Vagina (tissue), 2 donors: ENCODE measurements at regions not wholly inside any gene's neighbourhood (a gene's known extent, or its start where the extent isn't known, plus 50 kb on each side); places are given as distances from the start of the nearest gene placed in this dataset.

Source experiments
- DNase-seq, 2 donors: peaks; one replicate each; pipeline ENCODE4 v3.0.0-alpha.2; 2017; ENCODE audit errors: extremely low spot score in 2 of 2
- H3K27ac ChIP-seq: fragments of 200-600 bp; sonication (generic); one replicate; pipeline ENCODE4 v1.5.1; 2019
- H3K27me3 ChIP-seq: fragments of 200-600 bp; sonication (generic); one replicate; pipeline ENCODE4 v1.5.1; 2019
- H3K36me3 ChIP-seq, 2 donors: fragments of 200-600 bp; sonication (generic); one replicate each; pipeline ENCODE4 v1.5.1; 2017 to 2019
- H3K4me1 ChIP-seq: fragments of 200-600 bp; sonication (generic); one replicate; pipeline ENCODE4 v1.5.1; 2019
- H3K4me3 ChIP-seq, 2 donors: fragments of 200-600 bp; sonication (generic); 1 replicate in 1 of 2; 2 replicates in 1 of 2; pipeline ENCODE4 v1.5.1; 2016 to 2019
- H3K9me3 ChIP-seq: fragments of 200-600 bp; sonication (generic); one replicate; pipeline ENCODE4 v1.5.1; 2019
- POLR2A ChIP-seq, 2 donors: fragments of 450-650 bp; IDR thresholded peaks; one replicate each; pipeline ENCODE4 v1.6.1; 2017; ENCODE audit warnings: antibody characterized with exemption in 2 of 2, mild to moderate bottlenecking in 2 of 2, moderate library complexity in 2 of 2
- POLR2AphosphoS5 ChIP-seq, 2 donors: sonication (generic); formaldehyde crosslinking; IDR thresholded peaks; one replicate each; pipeline ENCODE4 v1.9.0; 2017; ENCODE audit warnings: antibody characterized with exemption in 2 of 2, mild to moderate bottlenecking in 2 of 2, low read depth in 1 of 2; ENCODE audit not compliant: insufficient read depth in 1 of 2
- intact Hi-C: fragments of 100-400 bp; cut with DNase I; formaldehyde crosslinking; loops from one replicate; pipeline ENCODE4 v1.15.1; 2023
- TF ChIP-seq, protein P1 (sequence below), 3 experiments: fragments of 450-650 bp in 2 of 3; fragments of 200-600 bp in 1 of 3; sonication (generic) in 1 of 3; IDR thresholded peaks; one replicate each; pipeline ENCODE4 v1.5.1; 2017 to 2019; ENCODE audit warnings: antibody characterized with exemption in 3 of 3, mild to moderate bottlenecking in 2 of 3, moderate library complexity in 2 of 3

DNA sequence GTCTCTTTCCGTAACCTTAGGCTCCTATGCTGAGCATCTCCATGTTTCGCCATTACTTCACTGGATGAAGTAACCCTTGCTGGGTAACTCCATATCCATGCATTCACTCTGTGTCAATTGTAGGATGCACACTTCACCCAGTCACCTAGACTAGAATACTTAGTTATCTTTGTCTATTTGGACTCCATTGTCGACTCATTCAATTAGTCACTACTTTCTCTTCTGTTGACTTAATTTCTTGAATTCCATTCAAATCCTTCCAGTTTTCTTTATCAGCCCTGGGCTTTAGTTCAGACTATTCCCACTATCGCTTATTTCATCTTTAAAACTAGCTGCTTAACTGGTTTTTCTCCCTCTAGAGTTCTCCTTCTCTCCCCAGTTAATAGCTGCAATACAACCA lies 111.3 kb upstream of the TNS3 start:
- no peak for DNase-seq
- Histone ChIP-seq H3K4me3 (no peak overlapping the region), H3K36me3 (no peaks in the 10 kb centered on the region), H3K27me3 (no peaks in the 10 kb centered on the region), H3K27ac (no peak overlapping the region), H3K9me3 (no peaks in the 10 kb centered on the region), H3K4me1 (no peaks in the 10 kb centered on the region)
- TF ChIP-seq, protein P1, sequence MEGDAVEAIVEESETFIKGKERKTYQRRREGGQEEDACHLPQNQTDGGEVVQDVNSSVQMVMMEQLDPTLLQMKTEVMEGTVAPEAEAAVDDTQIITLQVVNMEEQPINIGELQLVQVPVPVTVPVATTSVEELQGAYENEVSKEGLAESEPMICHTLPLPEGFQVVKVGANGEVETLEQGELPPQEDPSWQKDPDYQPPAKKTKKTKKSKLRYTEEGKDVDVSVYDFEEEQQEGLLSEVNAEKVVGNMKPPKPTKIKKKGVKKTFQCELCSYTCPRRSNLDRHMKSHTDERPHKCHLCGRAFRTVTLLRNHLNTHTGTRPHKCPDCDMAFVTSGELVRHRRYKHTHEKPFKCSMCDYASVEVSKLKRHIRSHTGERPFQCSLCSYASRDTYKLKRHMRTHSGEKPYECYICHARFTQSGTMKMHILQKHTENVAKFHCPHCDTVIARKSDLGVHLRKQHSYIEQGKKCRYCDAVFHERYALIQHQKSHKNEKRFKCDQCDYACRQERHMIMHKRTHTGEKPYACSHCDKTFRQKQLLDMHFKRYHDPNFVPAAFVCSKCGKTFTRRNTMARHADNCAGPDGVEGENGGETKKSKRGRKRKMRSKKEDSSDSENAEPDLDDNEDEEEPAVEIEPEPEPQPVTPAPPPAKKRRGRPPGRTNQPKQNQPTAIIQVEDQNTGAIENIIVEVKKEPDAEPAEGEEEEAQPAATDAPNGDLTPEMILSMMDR (IDR thresholded peaks at IDR 0.05) = no peak
- TF ChIP-seq POLR2AphosphoS5 (IDR thresholded peaks at IDR 0.05; ENCODE audit: insufficient read depth in 1 of 2, low read depth in 1 of 2) = no peak
- no peak for TF ChIP-seq POLR2A (IDR thresholded peaks at IDR 0.05)
- intact Hi-C loops = no loop called here

DNA sequence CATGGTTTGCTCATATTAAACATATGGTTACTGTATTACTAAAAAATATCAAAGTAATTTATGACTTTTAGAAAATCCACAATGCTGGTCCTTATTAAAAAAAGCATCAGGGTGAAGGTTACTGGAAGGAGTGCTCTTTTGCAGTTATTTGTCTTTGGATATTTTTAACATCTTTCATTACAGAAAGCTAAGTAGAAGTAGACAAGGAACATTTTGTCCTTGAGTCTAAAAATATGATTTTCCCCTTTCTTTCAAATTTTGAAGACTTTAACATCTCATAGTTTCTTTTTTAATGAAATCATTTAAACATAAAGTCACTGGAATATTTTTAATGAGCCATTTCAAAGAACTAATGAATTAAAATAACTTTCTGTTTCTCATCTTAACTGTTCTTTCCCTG lies 110.1 kb upstream of the TNS3 start:
- Histone ChIP-seq H3K27me3 (no peaks in the 10 kb centered on the region), H3K27ac (no peak overlapping the region), H3K4me1 (no peaks in the 10 kb centered on the region), H3K4me3 (no peak overlapping the region), H3K9me3 (no peaks in the 10 kb centered on the region), H3K36me3 (no peaks in the 10 kb centered on the region)
- no peak for DNase-seq
- TF ChIP-seq, protein P1 (IDR thresholded peaks at IDR 0.05) = no peak
- no peak for TF ChIP-seq POLR2AphosphoS5 (IDR thresholded peaks at IDR 0.05; ENCODE audit: insufficient read depth in 1 of 2, low read depth in 1 of 2)
- TF ChIP-seq POLR2A (IDR thresholded peaks at IDR 0.05) = no peak
- intact Hi-C loops = no loop called here

DNA sequence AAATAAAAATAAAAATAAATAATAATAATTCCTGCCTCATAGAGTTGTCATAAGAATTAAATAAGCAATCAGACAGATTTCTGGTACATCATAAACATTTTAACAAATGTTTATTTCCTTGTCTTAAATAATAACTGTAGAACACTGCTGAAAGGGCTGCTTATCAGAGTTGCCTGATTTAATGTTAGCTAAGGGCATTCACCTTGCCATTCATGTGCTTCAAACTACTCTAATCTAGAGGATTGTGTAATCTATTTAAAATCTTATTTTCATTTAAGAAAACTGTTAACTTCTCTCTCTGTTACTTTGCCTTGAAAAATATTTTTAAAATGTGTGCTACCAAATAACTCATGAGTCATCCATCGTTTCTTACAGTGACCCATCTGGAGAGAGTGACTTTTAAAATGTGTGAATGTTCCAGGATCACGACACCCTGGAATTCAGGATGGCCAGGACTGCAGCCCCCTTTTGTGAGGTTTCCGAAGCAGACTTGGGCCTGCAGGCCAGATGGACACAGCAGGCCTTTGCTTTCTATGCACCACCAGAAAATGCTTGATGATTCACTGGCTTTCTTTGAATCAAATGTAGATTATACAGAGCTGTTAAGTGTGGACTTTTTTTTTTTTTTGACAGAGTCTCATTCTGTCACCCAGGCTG lies 109.1 kb upstream of the TNS3 start:
- H3K4me1 ChIP-seq = no peaks in the 10 kb centered on the region
- TF ChIP-seq POLR2AphosphoS5 (IDR thresholded peaks at IDR 0.05; ENCODE audit: insufficient read depth in 1 of 2, low read depth in 1 of 2) (no peak), POLR2A (IDR thresholded peaks at IDR 0.05) (no peak)
- TF ChIP-seq, protein P1 (IDR thresholded peaks at IDR 0.05) = no peak
- peak overlapping the region; percentile 2 for H3K27ac ChIP-seq
- DNase-seq = no peak
- H3K9me3 ChIP-seq = no peaks in the 10 kb centered on the region
- intact Hi-C loops = no loop called here
- no peaks in the 10 kb centered on the region for H3K27me3 ChIP-seq
- no peaks in the 10 kb centered on the region for H3K36me3 ChIP-seq
- H3K4me3 ChIP-seq = no peak overlapping the region

DNA sequence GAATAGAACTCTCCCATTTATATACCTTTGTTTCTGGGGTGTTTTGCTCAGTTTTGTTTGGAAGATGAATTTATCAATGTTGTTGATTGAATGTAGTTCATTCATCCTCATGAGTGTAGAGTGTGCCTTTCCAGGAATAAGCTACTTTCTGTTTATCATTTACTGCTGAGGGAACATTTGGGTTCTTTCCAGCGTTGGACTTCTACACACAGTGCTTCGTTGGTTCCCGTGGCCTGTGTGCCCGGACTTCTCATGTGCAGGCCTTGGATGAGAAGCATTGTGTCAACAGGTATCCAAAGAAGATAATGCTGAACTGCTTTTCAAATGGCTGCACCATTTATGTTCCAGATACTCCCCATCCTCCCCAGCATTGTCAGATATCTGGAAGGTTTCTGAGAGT lies 107.6 kb upstream of the TNS3 start:
- Histone ChIP-seq H3K27me3 (no peaks in the 10 kb centered on the region), H3K36me3 (no peaks in the 10 kb centered on the region), H3K27ac (no peak overlapping the region), H3K9me3 (no peaks in the 10 kb centered on the region), H3K4me1 (no peaks in the 10 kb centered on the region), H3K4me3 (no peak overlapping the region)
- TF ChIP-seq POLR2AphosphoS5 (IDR thresholded peaks at IDR 0.05; ENCODE audit: insufficient read depth in 1 of 2, low read depth in 1 of 2) = no peak
- TF ChIP-seq POLR2A (IDR thresholded peaks at IDR 0.05) = no peak
- TF ChIP-seq, protein P1 (IDR thresholded peaks at IDR 0.05) = no peak
- no peak for DNase-seq
- intact Hi-C loops = no loop called here

DNA sequence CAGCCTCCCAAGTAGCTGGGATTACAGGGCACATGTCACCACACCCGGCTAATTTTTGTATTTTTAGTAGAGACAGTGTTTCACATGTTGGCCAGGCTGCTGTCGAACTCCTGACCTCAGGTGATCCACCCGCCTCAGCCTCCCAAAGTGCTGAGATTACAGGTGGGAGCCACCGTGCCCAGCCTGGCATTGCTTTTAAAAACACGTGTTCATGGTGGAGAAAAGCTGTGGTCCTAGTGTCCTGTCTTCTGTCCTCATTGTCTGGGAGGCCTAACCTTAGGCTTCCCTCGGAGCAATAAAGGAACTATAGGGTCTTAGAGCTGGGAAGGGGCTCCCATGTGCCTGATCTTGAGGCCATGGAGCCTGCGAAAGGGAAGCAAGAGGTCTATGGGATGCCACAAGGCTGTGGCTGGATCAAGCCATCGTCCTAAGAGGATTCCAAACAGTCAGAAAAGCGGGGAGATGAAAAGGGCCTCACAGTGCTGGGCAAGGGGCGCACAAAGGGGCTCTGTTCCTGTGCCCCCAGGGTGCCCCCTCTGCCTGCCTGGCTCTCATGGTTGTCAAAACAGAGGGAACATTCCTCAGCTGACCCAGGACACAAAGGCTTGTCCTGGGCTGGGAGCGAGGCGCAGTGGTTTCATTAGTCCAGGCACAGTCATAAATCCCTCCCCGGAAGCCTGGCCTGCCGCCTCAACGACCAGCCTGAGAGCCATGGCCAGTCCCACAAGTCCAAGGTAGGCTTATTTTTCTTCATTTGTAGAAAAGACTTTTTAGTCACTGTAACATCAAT lies 106.6 kb upstream of the TNS3 start:
- no peaks in the 10 kb centered on the region for H3K36me3 ChIP-seq
- TF ChIP-seq, protein P1 (IDR thresholded peaks at IDR 0.05) = no peak
- TF ChIP-seq POLR2A (IDR thresholded peaks at IDR 0.05) = no peak
- no peak for TF ChIP-seq POLR2AphosphoS5 (IDR thresholded peaks at IDR 0.05; ENCODE audit: insufficient read depth in 1 of 2, low read depth in 1 of 2)
- DNase-seq = no peak
- no peaks in the 10 kb centered on the region for H3K4me1 ChIP-seq
- H3K27ac ChIP-seq = no peak overlapping the region
- H3K9me3 ChIP-seq = no peaks in the 10 kb centered on the region
- intact Hi-C loops = no loop called here
- no peak overlapping the region for H3K4me3 ChIP-seq
- no peaks in the 10 kb centered on the region for H3K27me3 ChIP-seq
